Keratinocyte (primary cell): ENCODE measurements at regions not wholly inside any gene's neighbourhood (a gene's known extent, or its start where the extent isn't known, plus 50 kb on each side); places are given as distances from the start of the nearest gene placed in this dataset.

ENCODE experiments used
- EZH2 ChIP-seq: IDR thresholded peaks from one replicate; pipeline ENCODE4 v1.6.1; 2012; ENCODE audit warnings: inconsistent platforms, mild to moderate bottlenecking, low read length, moderate library complexity
- TF ChIP-seq, protein P1 (sequence below), 3 experiments: IDR thresholded peaks in 1 of 3; conservative IDR thresholded peaks in 1 of 3; optimal IDR thresholded peaks in 1 of 3; 2 replicates in 2 of 3; 3 replicates in 1 of 3; pipeline versions ENCODE3 to v1.5.1; 2011; ENCODE audit warnings: low read length in 3 of 3, mild to moderate bottlenecking in 3 of 3, moderate library complexity in 2 of 3, control low read depth in 1 of 3, inconsistent platforms in 1 of 3; ENCODE audit not compliant: insufficient read depth in 2 of 3; ENCODE audit errors: extremely low read depth in 1 of 3

DNA sequence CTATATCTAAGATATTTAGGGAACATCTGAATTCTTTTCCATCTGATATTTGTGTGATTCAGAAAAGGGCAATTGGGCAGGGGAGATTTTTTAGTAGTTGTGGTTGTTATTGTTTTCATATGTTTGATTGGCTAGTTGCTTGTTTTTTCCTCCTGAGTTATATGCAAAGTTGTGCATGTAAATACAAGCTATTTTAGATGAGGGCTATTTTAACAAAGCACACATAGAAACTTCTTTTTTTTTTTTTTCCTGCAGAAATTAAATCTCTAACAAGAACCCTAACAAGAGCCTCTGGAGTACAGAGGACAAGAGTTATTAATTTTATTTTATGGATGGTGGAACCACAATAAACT is 559.1 kb downstream of the CETN3 start:
- TF ChIP-seq, protein P1, sequence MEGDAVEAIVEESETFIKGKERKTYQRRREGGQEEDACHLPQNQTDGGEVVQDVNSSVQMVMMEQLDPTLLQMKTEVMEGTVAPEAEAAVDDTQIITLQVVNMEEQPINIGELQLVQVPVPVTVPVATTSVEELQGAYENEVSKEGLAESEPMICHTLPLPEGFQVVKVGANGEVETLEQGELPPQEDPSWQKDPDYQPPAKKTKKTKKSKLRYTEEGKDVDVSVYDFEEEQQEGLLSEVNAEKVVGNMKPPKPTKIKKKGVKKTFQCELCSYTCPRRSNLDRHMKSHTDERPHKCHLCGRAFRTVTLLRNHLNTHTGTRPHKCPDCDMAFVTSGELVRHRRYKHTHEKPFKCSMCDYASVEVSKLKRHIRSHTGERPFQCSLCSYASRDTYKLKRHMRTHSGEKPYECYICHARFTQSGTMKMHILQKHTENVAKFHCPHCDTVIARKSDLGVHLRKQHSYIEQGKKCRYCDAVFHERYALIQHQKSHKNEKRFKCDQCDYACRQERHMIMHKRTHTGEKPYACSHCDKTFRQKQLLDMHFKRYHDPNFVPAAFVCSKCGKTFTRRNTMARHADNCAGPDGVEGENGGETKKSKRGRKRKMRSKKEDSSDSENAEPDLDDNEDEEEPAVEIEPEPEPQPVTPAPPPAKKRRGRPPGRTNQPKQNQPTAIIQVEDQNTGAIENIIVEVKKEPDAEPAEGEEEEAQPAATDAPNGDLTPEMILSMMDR (optimal IDR thresholded peaks at IDR 0.05 in 1 of 3, IDR thresholded peaks at IDR 0.05 in 1 of 3, conservative IDR thresholded peaks at IDR 0.05 in 1 of 3; ENCODE audit: extremely low read depth in 1 of 3, insufficient read depth in 2 of 3, low read length in 3 of 3), result no peak
- TF ChIP-seq EZH2, result no peak
